ENCODE measurements at regions not wholly inside any gene's neighbourhood (a gene's known extent, or its start where the extent isn't known, plus 50 kb on each side); places are given as distances from the start of the nearest gene placed in this dataset.
"Not testable (repeated sequence)": the region's sequence is repeated elsewhere in the genome, so short reads cannot be mapped to it uniquely, and the experiment has no call there.

DNA sequence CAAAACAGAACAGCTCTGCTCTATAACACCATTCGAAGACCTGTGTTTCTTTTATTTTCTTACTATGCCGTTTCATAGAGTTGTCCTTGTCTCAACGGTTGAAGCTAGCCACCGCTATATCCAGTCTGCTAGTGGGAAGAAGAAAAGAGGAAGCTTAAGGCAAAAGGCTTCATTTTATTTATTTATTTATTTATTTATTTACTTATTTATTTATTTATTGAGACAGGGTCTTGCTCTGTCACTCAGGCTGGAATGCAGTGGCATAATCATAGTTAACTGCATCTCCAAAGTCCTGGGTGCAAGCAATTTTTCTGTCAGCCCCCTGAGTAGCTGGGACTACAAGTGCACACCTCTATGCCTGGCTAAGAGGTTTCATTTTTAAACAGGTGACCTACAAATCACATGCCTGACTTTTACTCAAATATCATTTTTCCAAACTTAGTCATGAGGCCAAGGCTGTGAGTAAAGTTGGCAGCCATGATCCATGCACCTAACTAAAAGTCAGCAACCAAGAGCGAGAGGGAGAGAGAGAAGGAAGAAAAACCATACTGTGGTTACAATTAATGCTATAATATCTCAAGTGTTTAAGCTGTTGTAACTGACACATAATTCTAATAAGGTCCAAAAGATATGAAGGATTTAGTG, 1305.3 kb upstream of the LRRTM3 start:
- DNase-seq (ENCODE audit: low spot score), result no peak
- no peaks in the 10 kb centered on the region for H3K4me1 Mint-ChIP-seq (ENCODE audit: low read depth)
- no peaks in the 10 kb centered on the region for H3K27me3 Mint-ChIP-seq (ENCODE audit: low read depth)

DNA sequence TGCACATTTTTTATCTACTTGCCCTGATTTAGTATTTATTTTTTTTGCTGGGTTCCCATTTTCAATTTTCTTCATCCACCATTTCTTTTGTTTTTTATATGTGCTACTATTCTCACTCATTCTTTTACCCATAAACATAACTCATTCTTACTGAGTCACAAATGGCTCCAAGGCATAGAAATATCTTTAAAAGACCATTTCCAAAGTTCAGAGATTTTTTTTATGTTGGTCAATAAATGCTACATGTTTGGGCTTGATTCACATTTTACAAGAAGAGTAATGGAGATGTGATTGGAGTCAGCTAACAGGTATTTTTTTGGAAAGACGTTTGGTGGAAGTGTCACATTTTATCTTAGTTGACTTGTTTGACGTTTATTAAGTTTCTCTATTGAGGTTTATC, 1303.2 kb upstream of the LRRTM3 start:
- Mint-ChIP-seq H3K4me1 (ENCODE audit: low read depth) (no peaks in the 10 kb centered on the region), H3K27me3 (ENCODE audit: low read depth) (no peaks in the 10 kb centered on the region), H3K36me3 (ENCODE audit: low read depth) (no peaks in the 10 kb centered on the region), H3K4me3 (no peak overlapping the region), H3K9me3 (peaks cover 4% of the 10 kb centered on the region), H3K27ac (no peak overlapping the region)
- DNase-seq (ENCODE audit: low spot score), result no peak

More for the DNA sequence above, 1305.3 kb upstream of the LRRTM3 start:
- Mint-ChIP-seq H3K4me3 (no peak overlapping the region), H3K36me3 (ENCODE audit: low read depth) (no peaks in the 10 kb centered on the region), H3K9me3 (peaks cover 7% of the 10 kb centered on the region), H3K27ac (no peak overlapping the region)

DNA sequence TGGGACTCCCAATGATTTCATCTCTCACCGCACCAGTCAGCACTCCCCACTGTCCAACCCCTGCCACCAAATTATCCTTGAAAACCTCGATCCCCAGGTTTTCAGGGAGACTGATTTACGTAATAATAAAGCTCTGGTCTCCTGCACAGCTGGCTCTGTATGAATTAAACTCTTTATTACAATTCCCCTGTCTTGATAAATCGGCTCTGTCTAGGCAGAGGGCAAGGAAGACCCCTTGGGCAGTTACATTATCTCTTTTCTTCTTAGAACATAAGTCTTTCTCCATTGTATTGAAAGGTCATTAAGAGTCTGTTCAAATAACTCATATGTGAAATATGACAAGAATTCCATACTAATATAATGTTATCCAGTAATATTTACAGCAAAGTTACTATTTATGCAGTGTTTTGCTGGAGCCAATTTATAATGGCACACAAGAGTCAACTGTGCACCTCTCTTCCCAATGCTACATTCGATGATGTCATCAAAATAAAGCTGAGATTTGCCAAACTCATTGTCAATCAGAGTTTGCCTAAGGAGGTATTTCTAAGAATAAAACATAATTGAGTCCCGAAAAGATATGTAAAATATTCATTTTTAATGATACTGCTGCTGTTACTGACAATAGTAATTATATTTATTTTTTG, 1297.2 kb upstream of the LRRTM3 start:
- Mint-ChIP-seq H3K27ac (no peak overlapping the region), H3K27me3 (ENCODE audit: low read depth) (no peaks in the 10 kb centered on the region), H3K4me1 (ENCODE audit: low read depth) (no peaks in the 10 kb centered on the region), H3K9me3 (peaks cover 11% of the 10 kb centered on the region), H3K4me3 (no peak overlapping the region), H3K36me3 (ENCODE audit: low read depth) (no peaks in the 10 kb centered on the region)
- DNase-seq (ENCODE audit: low spot score), result no peak

DNA sequence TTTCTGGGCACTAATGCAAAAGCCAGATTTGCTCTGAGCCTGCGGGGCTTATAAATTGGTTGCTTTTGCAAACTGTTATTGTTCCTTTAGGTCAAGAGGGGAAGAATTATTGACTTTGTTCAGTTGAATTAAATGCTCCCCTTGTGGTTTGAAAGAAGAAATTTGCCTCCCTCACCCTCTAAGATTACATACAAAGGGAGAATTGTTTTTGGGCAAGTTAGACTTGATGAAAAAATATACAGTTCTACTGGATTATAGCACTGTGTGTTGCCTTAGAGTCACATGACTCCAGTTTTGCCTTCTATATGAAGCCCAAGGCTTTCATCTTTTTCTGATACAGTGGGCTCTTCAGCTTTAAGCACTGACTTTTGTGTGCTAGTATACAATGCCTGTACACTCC, 1265.8 kb upstream of the LRRTM3 start:
- no peak for DNase-seq (ENCODE audit: low spot score)
- H3K27me3 Mint-ChIP-seq (ENCODE audit: low read depth), result no peaks in the 10 kb centered on the region
- H3K9me3 Mint-ChIP-seq, result peaks cover 19% of the 10 kb centered on the region
- H3K4me1 Mint-ChIP-seq (ENCODE audit: low read depth), result no peaks in the 10 kb centered on the region
- no peaks in the 10 kb centered on the region for H3K36me3 Mint-ChIP-seq (ENCODE audit: low read depth)
- no peak overlapping the region for H3K27ac Mint-ChIP-seq
- H3K4me3 Mint-ChIP-seq, result no peak overlapping the region

DNA sequence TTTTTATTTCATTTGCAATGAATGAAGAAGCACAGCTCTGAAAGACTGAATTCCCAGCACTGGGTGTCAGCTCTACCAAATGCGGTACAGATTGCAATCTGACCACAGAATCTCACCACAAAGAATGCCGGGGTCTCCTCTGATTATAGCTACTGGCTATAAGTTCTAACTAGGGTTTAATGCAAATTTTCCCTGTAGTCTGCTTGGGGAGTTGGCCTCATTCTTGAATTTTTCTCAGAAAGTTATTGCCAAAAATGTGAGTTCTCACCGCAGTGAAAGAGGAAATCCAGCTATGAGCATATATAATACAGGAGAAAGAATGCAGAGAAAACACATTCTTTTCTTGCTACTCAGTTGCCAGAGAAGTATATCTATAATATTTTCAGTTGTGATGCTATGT, 1255.7 kb upstream of the LRRTM3 start:
- DNase-seq (ENCODE audit: low spot score), result no peak
- H3K27me3 Mint-ChIP-seq (ENCODE audit: low read depth), result no peaks in the 10 kb centered on the region

DNA sequence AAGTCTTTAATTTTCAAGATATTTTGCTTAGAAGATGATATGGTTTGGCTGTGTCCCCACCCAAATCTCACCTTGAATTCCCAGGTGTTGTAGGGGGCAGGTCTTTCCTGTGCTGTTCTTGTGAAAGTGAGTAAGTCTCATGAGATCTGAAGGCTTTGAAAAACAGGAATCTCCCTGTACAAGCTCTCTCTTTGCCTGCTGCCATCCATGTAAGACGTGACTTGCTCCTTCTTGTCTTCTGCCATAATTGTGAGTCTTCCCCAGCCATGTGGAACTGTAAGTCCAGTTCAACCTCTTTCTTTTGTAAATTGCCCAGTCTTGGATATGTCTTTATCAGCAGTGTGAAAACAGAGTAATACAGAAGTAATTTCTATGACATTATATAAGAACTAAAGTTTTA, 1255.2 kb upstream of the LRRTM3 start:
- not testable (repeated sequence) for H3K4me3 Mint-ChIP-seq; H3K27ac Mint-ChIP-seq; H3K4me1 Mint-ChIP-seq (ENCODE audit: low read depth); H3K36me3 Mint-ChIP-seq (ENCODE audit: low read depth); DNase-seq (ENCODE audit: low spot score); H3K9me3 Mint-ChIP-seq; H3K27me3 Mint-ChIP-seq (ENCODE audit: low read depth)

More for the DNA sequence above, 1255.7 kb upstream of the LRRTM3 start:
- Mint-ChIP-seq H3K27ac (no peak overlapping the region), H3K9me3 (no peaks in the 10 kb centered on the region), H3K4me3 (no peak overlapping the region), H3K36me3 (ENCODE audit: low read depth) (no peaks in the 10 kb centered on the region), H3K4me1 (ENCODE audit: low read depth) (no peaks in the 10 kb centered on the region)

DNA sequence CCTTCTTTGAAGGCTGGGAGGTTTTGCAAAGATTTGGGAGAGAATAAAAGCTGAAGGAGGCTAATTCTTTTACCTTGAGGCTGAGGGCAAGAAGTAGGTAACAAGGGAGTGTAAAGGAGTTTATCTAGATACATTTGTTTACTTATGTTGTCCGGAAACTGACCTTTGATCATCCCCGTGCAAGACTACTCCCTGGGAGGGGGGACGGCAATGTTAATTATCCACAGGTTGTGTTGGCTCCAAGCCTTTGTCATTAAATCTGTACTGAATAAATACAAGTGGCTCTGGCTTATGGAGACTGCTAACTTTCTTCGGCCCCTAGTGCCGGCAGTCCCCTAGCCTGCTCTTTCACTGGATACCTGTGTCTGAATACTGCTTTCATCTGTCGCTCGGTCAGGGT, 1250.6 kb upstream of the LRRTM3 start:
- no peak overlapping the region for H3K4me3 Mint-ChIP-seq
- no peak for DNase-seq (ENCODE audit: low spot score)
- H3K27me3 Mint-ChIP-seq (ENCODE audit: low read depth), result no peaks in the 10 kb centered on the region
- no peak overlapping the region for H3K27ac Mint-ChIP-seq
- H3K9me3 Mint-ChIP-seq, result peaks cover 5% of the 10 kb centered on the region
- H3K36me3 Mint-ChIP-seq (ENCODE audit: low read depth), result no peaks in the 10 kb centered on the region
- H3K4me1 Mint-ChIP-seq (ENCODE audit: low read depth), result no peaks in the 10 kb centered on the region

DNA sequence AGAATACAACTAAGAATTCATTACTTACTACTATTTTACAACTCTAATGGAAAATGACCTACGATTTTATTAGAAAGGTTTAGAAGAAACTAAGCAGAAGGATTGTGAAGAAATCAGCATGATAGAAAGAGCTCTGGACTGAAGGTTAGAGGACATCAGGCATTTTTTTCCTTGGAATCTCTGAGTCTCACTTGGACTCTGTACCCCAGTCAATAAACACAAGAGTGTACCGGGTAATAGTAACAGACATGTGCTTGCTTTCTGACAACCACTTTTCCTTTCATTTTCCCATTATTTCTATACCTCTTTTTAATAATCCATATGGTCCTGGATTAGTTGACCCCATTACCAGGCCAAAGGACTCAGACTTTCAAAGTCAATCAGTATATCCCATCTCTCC, 1240.9 kb upstream of the LRRTM3 start:
- H3K27me3 Mint-ChIP-seq (ENCODE audit: low read depth), result no peaks in the 10 kb centered on the region
- H3K4me1 Mint-ChIP-seq (ENCODE audit: low read depth), result no peaks in the 10 kb centered on the region
- no peaks in the 10 kb centered on the region for H3K36me3 Mint-ChIP-seq (ENCODE audit: low read depth)
- no peak overlapping the region for H3K27ac Mint-ChIP-seq
- peaks cover 8% of the 10 kb centered on the region for H3K9me3 Mint-ChIP-seq
- DNase-seq (ENCODE audit: low spot score), result no peak
- H3K4me3 Mint-ChIP-seq, result no peak overlapping the region

DNA sequence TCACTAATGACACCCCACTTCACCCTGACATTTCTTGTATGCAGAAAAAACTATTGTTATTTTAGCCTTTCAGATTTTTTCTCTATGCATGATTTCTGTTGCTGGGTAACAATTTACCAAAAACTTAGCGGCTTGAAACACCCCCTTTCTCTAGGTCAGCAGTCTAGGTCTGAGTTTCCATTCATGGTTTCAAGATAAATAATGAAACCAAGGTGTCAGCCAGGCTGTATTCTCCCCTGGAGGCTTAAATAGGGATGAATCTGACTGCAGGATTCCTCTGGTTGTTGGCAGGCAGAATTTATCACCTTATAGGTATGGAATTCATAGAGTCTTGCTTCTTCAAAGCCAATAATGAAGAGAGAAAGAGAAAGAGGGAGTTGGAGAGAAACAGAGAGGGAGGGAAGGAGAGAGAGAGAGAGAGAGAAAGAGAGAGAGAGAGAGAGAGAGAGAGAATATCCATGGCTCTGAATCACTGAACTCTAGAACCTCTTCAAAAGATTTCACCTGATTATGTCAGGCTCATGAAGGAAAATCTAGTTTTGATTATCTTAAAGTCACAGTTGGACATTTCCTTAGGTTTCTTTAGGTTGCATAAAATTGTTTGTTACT, 1224.6 kb upstream of the LRRTM3 start:
- Mint-ChIP-seq H3K4me3 (no peak overlapping the region), H3K27me3 (ENCODE audit: low read depth) (no peaks in the 10 kb centered on the region), H3K9me3 (peaks cover 14% of the 10 kb centered on the region), H3K27ac (no peak overlapping the region), H3K4me1 (ENCODE audit: low read depth) (no peaks in the 10 kb centered on the region), H3K36me3 (ENCODE audit: low read depth) (no peaks in the 10 kb centered on the region)
- no peak for DNase-seq (ENCODE audit: low spot score)

DNA sequence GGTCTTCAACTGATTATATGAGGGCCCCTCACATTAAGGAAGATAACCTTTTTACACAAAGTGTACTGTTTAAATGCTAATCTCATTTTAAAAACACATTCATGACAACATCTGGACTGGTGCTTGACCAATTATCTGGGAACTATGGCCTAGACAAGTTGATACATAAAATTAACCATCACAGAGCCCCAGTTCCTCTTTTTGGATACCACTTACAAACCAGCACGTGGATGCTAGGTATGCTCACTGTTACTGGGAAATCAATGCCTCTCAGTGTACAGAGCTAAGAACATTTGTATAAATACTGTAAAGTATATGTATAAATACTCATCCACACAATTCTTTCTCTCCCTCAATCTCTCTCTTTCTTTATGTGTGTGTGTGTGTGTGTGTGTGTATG, 1217.8 kb upstream of the LRRTM3 start:
- no peaks in the 10 kb centered on the region for H3K27me3 Mint-ChIP-seq (ENCODE audit: low read depth)
- no peaks in the 10 kb centered on the region for H3K36me3 Mint-ChIP-seq (ENCODE audit: low read depth)
- no peak overlapping the region for H3K27ac Mint-ChIP-seq
- DNase-seq (ENCODE audit: low spot score), result no peak
- H3K9me3 Mint-ChIP-seq, result peaks cover 3% of the 10 kb centered on the region
- no peak overlapping the region for H3K4me3 Mint-ChIP-seq
- H3K4me1 Mint-ChIP-seq (ENCODE audit: low read depth), result no peaks in the 10 kb centered on the region

DNA sequence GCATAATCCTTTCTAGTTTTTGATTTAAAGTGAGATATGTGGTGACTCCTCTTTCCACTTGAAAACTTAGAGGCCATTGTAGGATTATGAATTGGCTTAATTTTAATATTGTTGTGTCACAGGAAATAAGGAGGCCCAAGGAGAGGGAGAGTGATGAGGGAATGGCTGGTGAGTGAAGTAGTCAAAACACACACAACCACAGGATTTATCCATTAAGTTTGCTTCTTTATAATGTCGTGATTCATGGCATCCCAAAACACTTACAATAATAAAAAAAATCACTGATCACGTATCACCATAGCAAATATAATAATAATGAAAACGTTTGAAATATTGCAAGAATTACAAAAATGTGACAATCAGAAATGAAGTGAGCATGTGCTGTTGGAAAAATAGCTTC, 1215.5 kb upstream of the LRRTM3 start:
- Mint-ChIP-seq H3K27me3 (ENCODE audit: low read depth) (no peaks in the 10 kb centered on the region), H3K4me1 (ENCODE audit: low read depth) (no peaks in the 10 kb centered on the region), H3K27ac (no peak overlapping the region), H3K9me3 (peaks cover 8% of the 10 kb centered on the region), H3K36me3 (ENCODE audit: low read depth) (no peaks in the 10 kb centered on the region), H3K4me3 (no peak overlapping the region)
- DNase-seq (ENCODE audit: low spot score), result no peak

DNA sequence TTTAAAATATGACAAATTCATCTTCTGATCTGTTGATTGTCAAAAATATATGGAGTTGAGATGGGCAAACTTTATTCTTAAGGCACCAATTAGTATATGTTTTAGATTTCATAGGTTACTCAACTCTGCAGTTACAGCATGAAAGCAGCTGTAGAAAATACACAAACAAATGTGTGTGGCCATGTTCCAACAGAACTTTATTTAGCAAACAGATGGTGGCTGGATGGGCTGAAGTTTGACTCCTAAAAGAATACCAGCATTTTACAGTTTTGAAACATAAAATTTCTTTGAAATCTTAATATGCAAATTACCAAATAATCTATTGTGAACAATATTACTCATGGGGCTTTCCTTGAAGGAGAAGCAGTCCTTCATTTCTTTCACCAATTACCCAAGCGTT, 1206.0 kb upstream of the LRRTM3 start:
- no peak for DNase-seq (ENCODE audit: low spot score)
- Mint-ChIP-seq H3K9me3 (peaks cover 12% of the 10 kb centered on the region), H3K27me3 (ENCODE audit: low read depth) (no peaks in the 10 kb centered on the region), H3K4me1 (ENCODE audit: low read depth) (no peaks in the 10 kb centered on the region), H3K27ac (no peak overlapping the region), H3K36me3 (ENCODE audit: low read depth) (no peaks in the 10 kb centered on the region), H3K4me3 (no peak overlapping the region)

DNA sequence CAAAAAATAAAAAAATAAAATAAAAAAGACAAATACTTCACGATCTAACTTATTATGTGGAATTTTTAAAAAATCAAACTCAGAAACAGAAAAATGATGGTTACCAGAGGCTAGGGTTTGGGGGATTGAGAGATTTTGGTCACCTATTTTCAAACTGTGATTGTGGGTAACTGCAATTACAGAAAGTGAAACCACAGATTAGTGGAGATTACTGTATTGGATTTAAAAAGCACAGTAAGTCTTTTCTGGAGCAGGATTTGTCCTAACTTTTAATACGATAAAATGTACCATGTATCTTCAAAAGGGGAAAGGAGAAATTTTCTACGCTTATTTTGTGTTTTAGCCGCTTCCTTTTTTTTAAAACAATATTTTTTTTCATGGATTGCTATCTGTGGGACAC, 1204.9 kb upstream of the LRRTM3 start:
- peaks cover 3% of the 10 kb centered on the region for H3K9me3 Mint-ChIP-seq
- DNase-seq (ENCODE audit: low spot score), result no peak
- no peaks in the 10 kb centered on the region for H3K36me3 Mint-ChIP-seq (ENCODE audit: low read depth)
- no peaks in the 10 kb centered on the region for H3K27me3 Mint-ChIP-seq (ENCODE audit: low read depth)
- H3K4me1 Mint-ChIP-seq (ENCODE audit: low read depth), result no peaks in the 10 kb centered on the region
- H3K27ac Mint-ChIP-seq, result no peak overlapping the region
- H3K4me3 Mint-ChIP-seq, result no peak overlapping the region

DNA sequence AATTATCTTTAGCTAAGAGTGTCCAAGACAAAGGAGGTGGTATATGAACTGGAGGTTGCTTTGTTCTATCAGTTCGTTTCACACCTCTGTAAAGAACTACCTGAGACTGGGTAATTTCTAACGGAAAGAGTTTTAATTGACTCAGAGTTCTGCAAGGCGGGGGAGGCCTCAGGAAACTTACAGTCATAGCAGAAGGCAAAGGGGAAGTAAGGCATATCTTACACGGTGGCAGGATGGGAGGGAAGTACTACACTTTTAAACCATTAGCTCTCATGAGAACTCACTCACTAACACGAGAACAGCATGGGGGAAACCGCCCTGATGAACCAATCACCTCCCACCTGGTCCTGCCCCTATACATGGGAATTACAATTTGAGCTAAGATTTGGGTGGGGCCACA, 1202.3 kb upstream of the LRRTM3 start:
- H3K27ac Mint-ChIP-seq, result no peak overlapping the region
- no peaks in the 10 kb centered on the region for H3K9me3 Mint-ChIP-seq
- H3K27me3 Mint-ChIP-seq (ENCODE audit: low read depth), result no peaks in the 10 kb centered on the region
- DNase-seq (ENCODE audit: low spot score), result no peak
- H3K4me1 Mint-ChIP-seq (ENCODE audit: low read depth), result no peaks in the 10 kb centered on the region
- H3K4me3 Mint-ChIP-seq, result no peak overlapping the region
- H3K36me3 Mint-ChIP-seq (ENCODE audit: low read depth), result no peaks in the 10 kb centered on the region

DNA sequence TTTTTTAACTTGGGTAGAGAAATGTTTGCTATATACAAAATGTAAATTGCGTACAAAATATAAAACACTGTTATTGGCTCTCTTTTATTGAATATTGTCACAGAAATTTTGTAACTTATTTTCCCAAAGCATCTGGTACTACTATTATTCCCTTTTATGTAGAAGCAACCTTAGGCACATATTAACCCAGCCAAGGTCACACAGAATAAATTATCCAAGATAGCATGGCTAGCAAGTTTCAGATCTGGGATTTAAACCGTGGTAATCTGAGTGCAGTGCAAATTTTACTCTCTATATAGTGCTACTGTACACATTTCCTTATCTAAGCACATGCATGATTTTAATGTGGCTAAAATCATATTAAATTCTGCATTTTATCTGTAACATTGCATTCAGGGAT, 1190.5 kb upstream of the LRRTM3 start:
- Mint-ChIP-seq H3K36me3 (ENCODE audit: low read depth) (no peaks in the 10 kb centered on the region), H3K9me3 (no peaks in the 10 kb centered on the region), H3K4me3 (no peak overlapping the region), H3K4me1 (ENCODE audit: low read depth) (no peaks in the 10 kb centered on the region), H3K27me3 (ENCODE audit: low read depth) (no peaks in the 10 kb centered on the region), H3K27ac (no peak overlapping the region)
- no peak for DNase-seq (ENCODE audit: low spot score)

Measured in T-helper 2 cell treated with Interferon-gamma antibody and Interleukin-4, amounts not matched to agents 5 μg/mL and 100 μg/mL, for 36 hours (primary cell).